CD8-positive, alpha-beta memory T cell (primary cell): ENCODE measurements at regions not wholly inside any gene's neighbourhood (a gene's known extent, or its start where the extent isn't known, plus 50 kb on each side); places are given as distances from the start of the nearest gene placed in this dataset.
"Not testable (repeated sequence)": the region's sequence is repeated elsewhere in the genome, so short reads cannot be mapped to it uniquely, and the experiment has no call there.

Experiments
- CTCF ChIA-PET: fragments of 350-600 bp; sonication (Branson Sonifier 250); formaldehyde crosslinking; loops from one replicate; lab custom pipeline; 2021; ENCODE audit warnings: antibody characterized with exemption; lab: Charles Lee
- POLR2A ChIA-PET: fragments of 350-600 bp; sonication (Branson Sonifier 250); formaldehyde crosslinking; loops from one replicate; lab custom pipeline; 2021; ENCODE audit warnings: antibody characterized with exemption; lab: Charles Lee
- DNase-seq, 5 donors: peaks; one replicate each; pipeline versions ENCODE4 v3.0.0 to v3.0.0-alpha.2; 2020 to 2022; ENCODE audit warnings: mixed read lengths in 1 of 5
- H3K27ac ChIP-seq: one replicate; pipeline ENCODE4 v1.7.0; 2013; ENCODE audit warnings: low read depth, mild to moderate bottlenecking, low read length, moderate library complexity
- H3K27me3 ChIP-seq: 2 replicates; pipeline ENCODE4 v1.7.0; 2013; ENCODE audit warnings: low read length, mild to moderate bottlenecking; ENCODE audit not compliant: insufficient read depth, poor library complexity, severe bottlenecking
- H3K36me3 ChIP-seq: 2 replicates; pipeline ENCODE4 v1.7.0; 2013; ENCODE audit warnings: mild to moderate bottlenecking, low read length, moderate library complexity; ENCODE audit not compliant: insufficient read depth
- H3K4me1 ChIP-seq: 2 replicates; pipeline ENCODE4 v1.7.0; 2013; ENCODE audit warnings: mild to moderate bottlenecking, low read length, moderate library complexity; ENCODE audit not compliant: insufficient read depth
- H3K4me3 ChIP-seq: 2 replicates; pipeline ENCODE4 v1.7.0; 2013; ENCODE audit warnings: mild to moderate bottlenecking, low read length
- H3K9me3 ChIP-seq: 2 replicates; pipeline ENCODE4 v1.7.0; 2013; ENCODE audit warnings: mild to moderate bottlenecking, low read length
- H3K27ac Mint-ChIP-seq, 8 donors: one replicate each; pipeline ENCODE4 v1.8.0; 2020 to 2021; ENCODE audit warnings: mixed read lengths in 8 of 8, mild to moderate bottlenecking in 6 of 8, inconsistent platforms in 3 of 8, moderate library complexity in 3 of 8
- H3K27me3 Mint-ChIP-seq, 2 donors: one replicate each; pipeline ENCODE4 v1.8.0; 2020 to 2021; ENCODE audit warnings: mixed read lengths in 2 of 2, mild to moderate bottlenecking in 1 of 2, moderate library complexity in 1 of 2
- H3K36me3 Mint-ChIP-seq, 3 donors: one replicate each; pipeline ENCODE4 v1.8.0; 2020 to 2021; ENCODE audit warnings: mixed read lengths in 3 of 3, inconsistent platforms in 1 of 3, mild to moderate bottlenecking in 1 of 3
- H3K4me1 Mint-ChIP-seq, 3 donors: one replicate each; pipeline ENCODE4 v1.8.0; 2020 to 2021; ENCODE audit warnings: mixed read lengths in 3 of 3, inconsistent platforms in 1 of 3, mild to moderate bottlenecking in 1 of 3
- H3K4me3 Mint-ChIP-seq, 7 donors: one replicate each; pipeline ENCODE4 v1.8.0; 2020 to 2021; ENCODE audit warnings: mixed read lengths in 7 of 7, mild to moderate bottlenecking in 6 of 7, moderate library complexity in 4 of 7, inconsistent platforms in 2 of 7
- H3K9me3 Mint-ChIP-seq, 5 donors: one replicate each; pipeline ENCODE4 v1.8.0; 2020 to 2022; ENCODE audit warnings: mixed read lengths in 5 of 5, mild to moderate bottlenecking in 3 of 5, moderate library complexity in 2 of 5, inconsistent platforms in 1 of 5

- CTCF ChIA-PET, H3K4me3 Mint-ChIP-seq: not testable (repeated sequence)
These were observed 193.4 kb downstream of the XPNPEP1 start for GRCh38 chr10:109729895-109730294.

DNA sequence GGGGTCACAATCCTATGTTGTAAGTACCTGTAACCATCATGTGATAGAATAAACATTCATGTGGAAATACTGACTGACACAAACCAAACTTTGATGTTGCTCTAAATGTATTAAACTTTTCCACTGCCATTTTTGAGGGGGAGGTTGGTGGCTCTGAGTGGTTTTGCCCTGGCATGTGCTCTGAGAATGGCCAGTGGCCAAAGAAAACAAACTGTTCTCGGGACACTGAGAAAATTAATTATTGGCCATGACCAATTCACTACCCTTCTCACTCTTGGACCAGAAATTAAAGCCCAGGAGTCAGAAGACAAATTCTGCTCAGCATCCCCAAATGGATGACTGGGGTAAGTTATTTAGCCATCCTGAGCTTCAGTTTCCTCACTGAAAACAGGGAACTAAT is 195.9 kb downstream of the XPNPEP1 start:
- peaks cover 0 to 13% (median 0%) of the 10 kb centered on the region in 5 donors for H3K9me3 Mint-ChIP-seq
- no peaks in the 10 kb centered on the region for H3K4me1 Mint-ChIP-seq
- Histone ChIP-seq H3K36me3 (no peaks in the 10 kb centered on the region), H3K4me3 (no peak overlapping the region), H3K9me3 (no peaks in the 10 kb centered on the region), H3K4me1 (no peaks in the 10 kb centered on the region), H3K27ac (no peak overlapping the region), H3K27me3 (no peaks in the 10 kb centered on the region)
- H3K4me3 Mint-ChIP-seq: no peak overlapping the region
- CTCF ChIA-PET: no interaction called here
- no peak for DNase-seq
- no peaks in the 10 kb centered on the region for H3K27me3 Mint-ChIP-seq
- POLR2A ChIA-PET: no interaction called here
- no peaks in the 10 kb centered on the region for H3K36me3 Mint-ChIP-seq
- no peak overlapping the region for H3K27ac Mint-ChIP-seq

More at GRCh38 chr10:109729895-109730294, 193.4 kb downstream of the XPNPEP1 start:
- H3K27me3 ChIP-seq, H3K4me1 ChIP-seq, H3K4me1 Mint-ChIP-seq, H3K27ac Mint-ChIP-seq, DNase-seq, H3K4me3 ChIP-seq, POLR2A ChIA-PET, H3K36me3 Mint-ChIP-seq, H3K9me3 Mint-ChIP-seq, H3K36me3 ChIP-seq, H3K27me3 Mint-ChIP-seq, H3K27ac ChIP-seq, H3K9me3 ChIP-seq: not testable (repeated sequence)

DNA sequence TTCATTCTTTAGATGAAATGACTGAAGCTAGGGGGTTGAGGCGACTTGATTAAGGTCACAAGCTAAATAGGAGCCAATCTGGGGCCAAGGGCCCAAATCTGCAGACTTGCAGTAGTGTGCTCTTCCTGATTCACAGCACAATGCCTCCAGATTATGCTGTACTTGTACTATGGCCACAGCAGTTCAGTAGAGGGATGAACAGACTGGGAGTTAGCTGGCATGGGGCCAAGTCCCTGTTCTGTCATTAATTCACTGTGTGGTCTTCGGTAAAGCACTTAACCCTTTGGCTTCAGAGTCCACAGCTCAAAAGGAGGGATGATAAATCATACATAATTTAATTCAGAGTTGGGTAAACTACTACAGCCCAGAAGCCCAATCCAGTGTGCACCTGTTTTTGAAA is 196.8 kb downstream of the XPNPEP1 start:
- H3K9me3 ChIP-seq: no peaks in the 10 kb centered on the region
- POLR2A ChIA-PET: no interaction called here
- H3K27me3 Mint-ChIP-seq: no peaks in the 10 kb centered on the region
- H3K36me3 ChIP-seq: no peaks in the 10 kb centered on the region
- no peaks in the 10 kb centered on the region for H3K36me3 Mint-ChIP-seq
- H3K4me3 ChIP-seq: no peak overlapping the region
- H3K4me1 Mint-ChIP-seq: no peaks in the 10 kb centered on the region
- no peak overlapping the region for H3K4me3 Mint-ChIP-seq
- no peak overlapping the region for H3K27ac Mint-ChIP-seq
- H3K27ac ChIP-seq: no peak overlapping the region
- H3K4me1 ChIP-seq: no peaks in the 10 kb centered on the region
- no peak for DNase-seq
- no peaks in the 10 kb centered on the region for H3K27me3 ChIP-seq
- CTCF ChIA-PET: no interaction called here
- H3K9me3 Mint-ChIP-seq: peaks cover 0 to 12% (median 0%) of the 10 kb centered on the region in 5 donors

DNA sequence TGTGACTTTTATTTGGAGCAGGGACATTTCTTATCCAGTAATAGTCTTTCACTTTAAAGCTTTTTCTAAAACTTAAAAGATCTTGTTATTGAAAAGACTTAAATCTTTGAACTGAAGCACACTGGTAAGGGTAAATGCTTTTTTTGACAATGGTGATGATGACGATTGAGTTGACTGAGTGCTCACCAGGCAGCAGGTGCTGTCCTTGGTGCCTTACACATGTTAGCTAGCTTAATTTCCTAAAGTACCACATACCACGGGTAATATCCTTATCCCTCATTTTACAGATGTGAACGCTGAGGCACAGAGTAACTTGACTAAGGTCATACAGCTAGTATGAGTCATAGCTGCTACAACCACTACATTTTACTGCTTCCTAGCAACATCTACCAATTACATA is 200.0 kb downstream of the XPNPEP1 start:
- CTCF ChIA-PET: no interaction called here
- POLR2A ChIA-PET: no interaction called here
- no peak overlapping the region for H3K4me3 Mint-ChIP-seq

GRCh38 chr10:109721453-109722064 is 201.8 kb downstream of the XPNPEP1 start:
- no peak overlapping the region for H3K4me3 ChIP-seq
- no peak for DNase-seq
- H3K9me3 ChIP-seq: no peaks in the 10 kb centered on the region
- H3K27me3 ChIP-seq: no peaks in the 10 kb centered on the region
- Mint-ChIP-seq H3K27me3 (peaks cover 0 to 10% of the 10 kb centered on the region in 2 donors), H3K9me3 (peaks cover 0 to 8% (median 4%) of the 10 kb centered on the region in 5 donors), H3K4me3 (no peak overlapping the region), H3K36me3 (no peaks in the 10 kb centered on the region), H3K4me1 (no peaks in the 10 kb centered on the region), H3K27ac (no peak overlapping the region)
- ChIA-PET POLR2A (no interaction called here), CTCF (no interaction called here)
- no peaks in the 10 kb centered on the region for H3K36me3 ChIP-seq
- H3K27ac ChIP-seq: no peak overlapping the region
- no peaks in the 10 kb centered on the region for H3K4me1 ChIP-seq

More for the DNA sequence above, 200.0 kb downstream of the XPNPEP1 start:
- Histone ChIP-seq H3K27ac (no peak overlapping the region), H3K27me3 (no peaks in the 10 kb centered on the region), H3K9me3 (no peaks in the 10 kb centered on the region), H3K4me3 (no peak overlapping the region), H3K36me3 (no peaks in the 10 kb centered on the region), H3K4me1 (no peaks in the 10 kb centered on the region)
- DNase-seq: no peak
- Mint-ChIP-seq H3K4me1 (no peaks in the 10 kb centered on the region), H3K36me3 (no peaks in the 10 kb centered on the region), H3K27ac (no peak overlapping the region), H3K9me3 (peaks cover 0 to 10% (median 2%) of the 10 kb centered on the region in 5 donors), H3K27me3 (no peaks in the 10 kb centered on the region)

DNA sequence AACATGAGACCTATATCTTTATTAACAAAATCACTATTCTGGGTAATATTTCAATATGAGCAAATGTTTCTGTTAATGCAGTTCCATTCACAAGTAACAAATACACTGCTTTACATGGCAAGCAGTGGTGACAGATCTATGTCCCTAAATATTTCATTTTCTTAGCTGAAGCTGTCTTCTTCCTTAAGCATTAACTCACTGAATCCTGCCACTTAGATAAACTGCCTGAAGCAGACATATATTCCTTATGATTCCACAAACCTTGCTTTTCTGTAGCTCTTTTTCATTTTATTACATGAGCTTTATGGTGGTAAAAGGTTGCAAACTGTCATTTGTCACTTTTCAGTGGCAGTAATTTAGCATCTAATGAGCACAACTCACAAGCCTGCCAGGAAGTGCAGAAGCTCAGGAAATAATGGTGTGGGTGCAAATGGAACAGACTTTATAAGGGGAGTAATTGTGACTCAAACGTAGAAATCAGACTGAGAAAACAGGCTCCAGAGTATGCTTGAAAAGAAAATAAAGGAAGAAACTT is 217.2 kb downstream of the XPNPEP1 start:
- no peaks in the 10 kb centered on the region for H3K27me3 ChIP-seq
- Mint-ChIP-seq H3K4me1 (no peaks in the 10 kb centered on the region), H3K27ac (no peak overlapping the region), H3K27me3 (no peaks in the 10 kb centered on the region), H3K36me3 (no peaks in the 10 kb centered on the region), H3K9me3 (peaks cover 0 to 9% (median 4%) of the 10 kb centered on the region in 5 donors), H3K4me3 (no peak overlapping the region)
- no peaks in the 10 kb centered on the region for H3K4me1 ChIP-seq
- no peak for DNase-seq
- H3K4me3 ChIP-seq: no peak overlapping the region
- H3K36me3 ChIP-seq: no peaks in the 10 kb centered on the region
- no peak overlapping the region for H3K27ac ChIP-seq
- CTCF ChIA-PET: no interaction called here
- POLR2A ChIA-PET: no interaction called here
- no peaks in the 10 kb centered on the region for H3K9me3 ChIP-seq

DNA sequence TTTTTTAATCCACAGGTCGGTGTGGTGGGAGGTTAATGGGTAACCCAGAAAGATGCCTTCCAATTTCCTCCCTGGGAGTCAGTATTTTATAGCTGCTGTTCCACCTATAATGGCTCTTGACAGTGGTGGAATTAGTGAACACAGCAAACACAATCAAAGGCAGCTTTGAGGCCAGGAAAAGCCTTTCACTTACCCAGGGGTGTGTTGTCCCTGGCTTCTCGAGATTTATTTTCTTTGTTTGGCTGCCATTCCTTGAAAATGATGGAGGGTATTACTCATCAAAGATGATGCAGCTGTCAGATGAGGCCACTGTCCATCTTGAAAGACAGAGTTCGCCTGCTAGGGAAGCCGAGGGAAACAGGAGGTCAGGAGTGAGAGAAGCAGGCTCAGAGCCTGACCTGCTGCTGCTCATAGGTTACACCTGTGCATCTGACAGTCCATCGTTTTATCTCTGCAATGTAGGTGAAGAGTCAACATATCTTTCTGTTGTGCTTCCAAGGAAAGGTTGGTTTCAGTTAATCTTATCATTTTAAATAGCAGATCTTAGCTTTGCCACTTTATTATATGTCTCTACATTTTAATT is 221.6 kb downstream of the XPNPEP1 start:
- no peaks in the 10 kb centered on the region for H3K4me1 Mint-ChIP-seq
- H3K4me1 ChIP-seq: no peaks in the 10 kb centered on the region
- H3K4me3 ChIP-seq: no peak overlapping the region
- POLR2A ChIA-PET: no interaction called here
- H3K9me3 ChIP-seq: no peaks in the 10 kb centered on the region
- DNase-seq: no peak
- peaks cover 0 to 2% of the 10 kb centered on the region in 2 donors for H3K27me3 Mint-ChIP-seq
- peaks cover 0 to 2% (median 0%) of the 10 kb centered on the region in 5 donors for H3K9me3 Mint-ChIP-seq
- H3K27me3 ChIP-seq: no peaks in the 10 kb centered on the region
- no peaks in the 10 kb centered on the region for H3K36me3 Mint-ChIP-seq
- no peak overlapping the region for H3K27ac Mint-ChIP-seq
- no peak overlapping the region for H3K27ac ChIP-seq
- no peaks in the 10 kb centered on the region for H3K36me3 ChIP-seq
- no peak overlapping the region for H3K4me3 Mint-ChIP-seq
- CTCF ChIA-PET: no interaction called here

- ChIA-PET POLR2A (no interaction called here), CTCF (no interaction called here)
- Histone ChIP-seq H3K4me3 (no peak overlapping the region), H3K27me3 (no peaks in the 10 kb centered on the region), H3K36me3 (no peaks in the 10 kb centered on the region), H3K27ac (no peak overlapping the region), H3K4me1 (no peaks in the 10 kb centered on the region), H3K9me3 (no peaks in the 10 kb centered on the region)
- no peaks in the 10 kb centered on the region for H3K4me1 Mint-ChIP-seq
- DNase-seq: no peak
- peaks cover 0 to 2% of the 10 kb centered on the region in 2 donors for H3K27me3 Mint-ChIP-seq
- H3K27ac Mint-ChIP-seq: no peak overlapping the region
- H3K4me3 Mint-ChIP-seq: no peak overlapping the region
- H3K9me3 Mint-ChIP-seq: peaks cover 0 to 2% (median 0%) of the 10 kb centered on the region in 5 donors
- no peaks in the 10 kb centered on the region for H3K36me3 Mint-ChIP-seq
These were observed 224.2 kb downstream of the XPNPEP1 start for GRCh38 chr10:109698882-109699664.
